ENCODE measurements at regions not wholly inside any gene's neighbourhood (a gene's known extent, or its start where the extent isn't known, plus 50 kb on each side); places are given as distances from the start of the nearest gene placed in this dataset.
"Not testable (repeated sequence)": the region's sequence is repeated elsewhere in the genome, so short reads cannot be mapped to it uniquely, and the experiment has no call there.

GRCh38 chr14:105951399-105951798, 425.0 kb downstream of the TMEM121 start:
- H2AFZ ChIP-seq = no peak overlapping the region
- WGBS, 2 experiments (ENCODE audit: low coverage in 1 of 2, low lambda C conversion rate in 2 of 2, missing lambda C conversion rate in 2 of 2) = 3 to 4% methylated on average over 5 of the region's 5 CpGs
- H3K27me3 ChIP-seq (replicated peaks; ENCODE audit: insufficient read depth) = no peaks in the 10 kb centered on the region
- no peaks in the 10 kb centered on the region for H3K79me2 ChIP-seq (ENCODE audit: insufficient read depth)
- no peaks in the 10 kb centered on the region for H4K20me1 ChIP-seq (ENCODE audit: insufficient read depth)
- H3F3A ChIP-seq (ENCODE audit: insufficient read depth) = no peaks in the 10 kb centered on the region
- no peaks in the 10 kb centered on the region for H3K9me2 ChIP-seq (ENCODE audit: insufficient read depth)
- H3K9ac ChIP-seq = no peak overlapping the region
- H3K27ac ChIP-seq = no peak overlapping the region
- H3K4me1 ChIP-seq (ENCODE audit: insufficient read depth) = no peaks in the 10 kb centered on the region
- in situ Hi-C loops (cut with MboI) = no loop called here
- TF ChIP-seq EZH2phosphoT487 (IDR thresholded peaks at IDR 0.05; ENCODE audit: insufficient read depth, low read depth) (no peak), EZH2 (IDR thresholded peaks at IDR 0.05; ENCODE audit: insufficient read depth, poor library complexity, severe bottlenecking) (no peak)
- DNase-seq = no peak
- no peak overlapping the region for H3K4me2 ChIP-seq (ENCODE audit: unreplicated experiment)
- H3K4me3 ChIP-seq = no peak overlapping the region
- no peaks in the 10 kb centered on the region for H3K9me3 ChIP-seq (ENCODE audit: low read depth)
- no peaks in the 10 kb centered on the region for H3K36me3 ChIP-seq (ENCODE audit: low read depth)

GRCh38 chr14:105952222-105952621, 425.8 kb downstream of the TMEM121 start:
- H3K4me1 ChIP-seq (ENCODE audit: insufficient read depth) = no peaks in the 10 kb centered on the region
- H3K36me3 ChIP-seq (ENCODE audit: low read depth) = no peaks in the 10 kb centered on the region
- no peaks in the 10 kb centered on the region for H3F3A ChIP-seq (ENCODE audit: insufficient read depth)
- H3K9ac ChIP-seq = no peak overlapping the region
- in situ Hi-C loops (cut with MboI) = no loop called here
- H3K4me3 ChIP-seq = no peak overlapping the region
- no peak overlapping the region for H2AFZ ChIP-seq
- no peaks in the 10 kb centered on the region for H3K9me2 ChIP-seq (ENCODE audit: insufficient read depth)
- 6 to 10% methylated on average over 5 of the region's 5 CpGs for WGBS, 2 experiments (ENCODE audit: low coverage in 1 of 2, low lambda C conversion rate in 2 of 2, missing lambda C conversion rate in 2 of 2)
- DNase-seq = no peak
- H3K79me2 ChIP-seq (ENCODE audit: insufficient read depth) = no peaks in the 10 kb centered on the region
- H3K4me2 ChIP-seq (ENCODE audit: unreplicated experiment) = no peak overlapping the region
- TF ChIP-seq EZH2phosphoT487 (IDR thresholded peaks at IDR 0.05; ENCODE audit: insufficient read depth, low read depth) (no peak), EZH2 (IDR thresholded peaks at IDR 0.05; ENCODE audit: insufficient read depth, poor library complexity, severe bottlenecking) (no peak)
- H4K20me1 ChIP-seq (ENCODE audit: insufficient read depth) = no peaks in the 10 kb centered on the region
- no peaks in the 10 kb centered on the region for H3K27me3 ChIP-seq (replicated peaks; ENCODE audit: insufficient read depth)
- no peaks in the 10 kb centered on the region for H3K9me3 ChIP-seq (ENCODE audit: low read depth)
- H3K27ac ChIP-seq = no peak overlapping the region

DNA sequence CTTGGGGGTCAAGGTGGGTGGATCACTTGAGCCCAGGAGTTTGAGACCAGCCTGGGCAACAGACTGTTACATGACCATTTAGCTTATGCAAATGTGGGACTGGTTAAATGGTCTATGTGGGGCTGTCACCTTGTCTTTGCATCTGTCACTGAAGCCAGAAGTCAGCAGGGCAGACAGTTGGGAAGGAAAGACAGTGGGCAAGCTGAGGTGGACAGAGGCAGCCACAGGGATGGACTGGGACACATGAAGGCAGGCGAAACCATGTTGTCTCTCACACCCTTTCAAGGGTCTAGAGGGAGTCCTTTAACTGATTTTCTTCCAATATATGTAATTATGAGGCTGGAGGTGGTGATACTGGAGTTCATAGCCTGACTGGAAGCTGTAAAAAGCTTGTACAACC, 426.4 kb downstream of the TMEM121 start:
- Histone ChIP-seq H3K79me2 (ENCODE audit: insufficient read depth) (no peaks in the 10 kb centered on the region), H4K20me1 (ENCODE audit: insufficient read depth) (no peaks in the 10 kb centered on the region), H3K27me3 (replicated peaks; ENCODE audit: insufficient read depth) (no peaks in the 10 kb centered on the region), H3K27ac (no peak overlapping the region), H3K4me1 (ENCODE audit: insufficient read depth) (no peaks in the 10 kb centered on the region), H3K9me2 (ENCODE audit: insufficient read depth) (no peaks in the 10 kb centered on the region), H3K9me3 (ENCODE audit: low read depth) (no peaks in the 10 kb centered on the region), H2AFZ (no peak overlapping the region), H3K36me3 (ENCODE audit: low read depth) (no peaks in the 10 kb centered on the region), H3F3A (ENCODE audit: insufficient read depth) (no peaks in the 10 kb centered on the region), H3K9ac (no peak overlapping the region), H3K4me3 (no peak overlapping the region), H3K4me2 (ENCODE audit: unreplicated experiment) (no peak overlapping the region)
- TF ChIP-seq EZH2phosphoT487 (IDR thresholded peaks at IDR 0.05; ENCODE audit: insufficient read depth, low read depth) = no peak
- TF ChIP-seq EZH2 (IDR thresholded peaks at IDR 0.05; ENCODE audit: insufficient read depth, poor library complexity, severe bottlenecking) = no peak
- 29% methylated on average over 1 of the region's 1 CpG for WGBS, 2 experiments (ENCODE audit: low coverage in 1 of 2, low lambda C conversion rate in 2 of 2, missing lambda C conversion rate in 2 of 2)
- in situ Hi-C loops (cut with MboI) = no loop called here
- DNase-seq = no peak

DNA sequence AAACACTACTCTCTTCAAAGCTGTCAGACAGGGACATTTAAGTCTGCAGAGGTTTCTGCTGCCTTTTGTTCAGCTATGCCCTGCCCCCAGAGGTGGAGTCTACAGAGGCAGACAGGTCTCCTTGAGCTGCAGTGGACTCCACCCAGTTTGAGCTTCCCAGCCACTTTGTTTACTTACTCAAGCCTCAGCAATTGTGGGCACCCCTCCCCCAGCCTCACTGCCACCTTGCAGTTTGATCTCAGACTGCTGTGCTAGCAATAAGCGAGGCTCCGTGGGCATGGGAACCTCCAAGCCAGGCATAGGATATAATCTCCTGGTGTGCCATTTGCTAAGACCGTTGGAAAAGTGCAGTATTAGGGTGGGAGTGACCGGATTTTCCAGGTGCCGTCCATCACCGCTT, 435.2 kb downstream of the TMEM121 start:
- in situ Hi-C loops (cut with MboI); H3K27ac ChIP-seq; H3K36me3 ChIP-seq (ENCODE audit: low read depth); H3K4me3 ChIP-seq; DNase-seq; H3K27me3 ChIP-seq (replicated peaks; ENCODE audit: insufficient read depth); H3K9me3 ChIP-seq (ENCODE audit: low read depth); H3K4me1 ChIP-seq (ENCODE audit: insufficient read depth); H3K4me2 ChIP-seq (ENCODE audit: unreplicated experiment); H4K20me1 ChIP-seq (ENCODE audit: insufficient read depth); H3K9me2 ChIP-seq (ENCODE audit: insufficient read depth); H3K9ac ChIP-seq; H2AFZ ChIP-seq; H3K79me2 ChIP-seq (ENCODE audit: insufficient read depth); H3F3A ChIP-seq (ENCODE audit: insufficient read depth): not testable (repeated sequence)
- WGBS, 2 experiments (ENCODE audit: low coverage in 1 of 2, low lambda C conversion rate in 2 of 2, missing lambda C conversion rate in 2 of 2) = 38 to 41% methylated on average over 6 of the region's 6 CpGs

- no peaks in the 10 kb centered on the region for H3K27me3 ChIP-seq (replicated peaks; ENCODE audit: insufficient read depth)
- H3K4me1 ChIP-seq (ENCODE audit: insufficient read depth) = no peaks in the 10 kb centered on the region
- H3F3A ChIP-seq (ENCODE audit: insufficient read depth) = no peaks in the 10 kb centered on the region
- no peak overlapping the region for H3K4me3 ChIP-seq
- 10 to 13% methylated on average over 3 of the region's 3 CpGs for WGBS, 2 experiments (ENCODE audit: low coverage in 1 of 2, low lambda C conversion rate in 2 of 2, missing lambda C conversion rate in 2 of 2)
- H4K20me1 ChIP-seq (ENCODE audit: insufficient read depth) = no peaks in the 10 kb centered on the region
- TF ChIP-seq EZH2phosphoT487 (IDR thresholded peaks at IDR 0.05; ENCODE audit: insufficient read depth, low read depth) = no peak
- TF ChIP-seq EZH2 (IDR thresholded peaks at IDR 0.05; ENCODE audit: insufficient read depth, poor library complexity, severe bottlenecking) = no peak
- H3K79me2 ChIP-seq (ENCODE audit: insufficient read depth) = no peaks in the 10 kb centered on the region
- no peak overlapping the region for H2AFZ ChIP-seq
- no peaks in the 10 kb centered on the region for H3K9me3 ChIP-seq (ENCODE audit: low read depth)
- no peak for DNase-seq
- H3K9me2 ChIP-seq (ENCODE audit: insufficient read depth) = no peaks in the 10 kb centered on the region
- H3K9ac ChIP-seq = no peak overlapping the region
- in situ Hi-C loops (cut with MboI) = no loop called here
- H3K36me3 ChIP-seq (ENCODE audit: low read depth) = no peaks in the 10 kb centered on the region
- H3K27ac ChIP-seq = no peak overlapping the region
- H3K4me2 ChIP-seq (ENCODE audit: unreplicated experiment) = no peak overlapping the region
Measured at GRCh38 chr14:105962532-105962931, 436.1 kb downstream of the TMEM121 start.
